ENCODE measurements at regions not wholly inside any gene's neighbourhood (a gene's known extent, or its start where the extent isn't known, plus 50 kb on each side); places are given as distances from the start of the nearest gene placed in this dataset.

DNA sequence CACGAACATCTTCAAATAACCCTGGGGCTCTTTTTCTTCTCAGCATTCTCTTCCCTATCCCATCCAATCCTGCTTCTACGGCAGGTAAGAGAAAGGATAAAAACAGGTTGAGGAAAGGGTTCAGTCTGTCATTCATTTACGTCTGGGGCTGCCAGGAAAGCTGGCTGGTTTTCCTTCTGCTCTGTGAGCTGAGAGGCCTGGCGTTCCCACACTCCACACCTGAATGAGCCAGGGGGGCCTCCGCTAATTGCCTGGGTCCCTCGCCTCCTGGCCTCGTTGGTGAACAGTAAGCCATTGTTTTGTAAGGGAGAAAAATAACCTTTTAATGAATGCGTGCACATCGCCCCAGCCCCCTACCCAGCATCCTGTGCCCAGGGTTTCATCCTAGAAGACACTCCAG is 70.8 kb upstream of the SIM2 start:
- TF ChIP-seq EZH2phosphoT487 (IDR thresholded peaks at IDR 0.05; ENCODE audit: low read depth, severe bottlenecking, unreplicated experiment): no peak
- TF ChIP-seq CTCF (IDR thresholded peaks at IDR 0.05; ENCODE audit: poor library complexity): no peak
